ENCODE measurements at regions not wholly inside any gene's neighbourhood (a gene's known extent, or its start where the extent isn't known, plus 50 kb on each side); places are given as distances from the start of the nearest gene placed in this dataset.

GRCh38 chr1:213388199-213388598 lies 337.2 kb downstream of the RPS6KC1 start:
- H3K27me3 Mint-ChIP-seq = peaks cover 4% of the 10 kb centered on the region
- no peaks in the 10 kb centered on the region for H3K4me1 Mint-ChIP-seq
- DNase-seq = no peak
- H3K4me3 Mint-ChIP-seq = no peak overlapping the region
- H3K36me3 Mint-ChIP-seq = no peaks in the 10 kb centered on the region
- H3K27ac Mint-ChIP-seq = no peak overlapping the region
- no peaks in the 10 kb centered on the region for H3K9me3 Mint-ChIP-seq

GRCh38 chr1:213389061-213389581 lies 338.1 kb downstream of the RPS6KC1 start:
- Mint-ChIP-seq H3K27ac (no peak overlapping the region), H3K4me1 (no peaks in the 10 kb centered on the region), H3K9me3 (no peaks in the 10 kb centered on the region), H3K4me3 (no peak overlapping the region), H3K36me3 (no peaks in the 10 kb centered on the region), H3K27me3 (peaks cover 4% of the 10 kb centered on the region)
- DNase-seq = no peak

- Mint-ChIP-seq H3K27me3 (peaks cover 4% of the 10 kb centered on the region), H3K27ac (no peak overlapping the region), H3K4me3 (no peak overlapping the region), H3K36me3 (no peaks in the 10 kb centered on the region), H3K4me1 (no peaks in the 10 kb centered on the region), H3K9me3 (no peaks in the 10 kb centered on the region)
- no peak for DNase-seq
Measured at GRCh38 chr1:213391445-213391844, 340.4 kb downstream of the RPS6KC1 start.

- Mint-ChIP-seq H3K36me3 (no peaks in the 10 kb centered on the region), H3K4me3 (no peak overlapping the region), H3K9me3 (no peaks in the 10 kb centered on the region), H3K27ac (no peak overlapping the region), H3K4me1 (no peaks in the 10 kb centered on the region), H3K27me3 (no peaks in the 10 kb centered on the region)
- no peak for DNase-seq
Measured at GRCh38 chr1:213393860-213394259, 342.8 kb downstream of the RPS6KC1 start.

- H3K4me1 Mint-ChIP-seq = no peaks in the 10 kb centered on the region
- H3K9me3 Mint-ChIP-seq = no peaks in the 10 kb centered on the region
- H3K27ac Mint-ChIP-seq = no peak overlapping the region
Measured at GRCh38 chr1:213394837-213395236, 343.8 kb downstream of the RPS6KC1 start.

GRCh38 chr1:213397638-213398037 lies 346.6 kb downstream of the RPS6KC1 start:
- Mint-ChIP-seq H3K36me3 (no peaks in the 10 kb centered on the region), H3K9me3 (no peaks in the 10 kb centered on the region), H3K4me3 (no peak overlapping the region), H3K4me1 (no peaks in the 10 kb centered on the region), H3K27ac (no peak overlapping the region), H3K27me3 (no peaks in the 10 kb centered on the region)
- DNase-seq = no peak

More at GRCh38 chr1:213394837-213395236, 343.8 kb downstream of the RPS6KC1 start:
- no peak overlapping the region for H3K4me3 Mint-ChIP-seq
- H3K27me3 Mint-ChIP-seq = no peaks in the 10 kb centered on the region
- H3K36me3 Mint-ChIP-seq = no peaks in the 10 kb centered on the region
- no peak for DNase-seq

- Mint-ChIP-seq H3K27ac (no peak overlapping the region), H3K4me1 (no peaks in the 10 kb centered on the region), H3K4me3 (no peak overlapping the region), H3K9me3 (no peaks in the 10 kb centered on the region), H3K36me3 (no peaks in the 10 kb centered on the region), H3K27me3 (no peaks in the 10 kb centered on the region)
- DNase-seq = no peak
Measured at GRCh38 chr1:213399695-213400094, 348.7 kb downstream of the RPS6KC1 start.

GRCh38 chr1:213409208-213409631 lies 358.2 kb downstream of the RPS6KC1 start:
- H3K4me1 Mint-ChIP-seq = no peaks in the 10 kb centered on the region
- no peaks in the 10 kb centered on the region for H3K36me3 Mint-ChIP-seq
- no peak for DNase-seq
- no peaks in the 10 kb centered on the region for H3K27me3 Mint-ChIP-seq
- H3K9me3 Mint-ChIP-seq = no peaks in the 10 kb centered on the region
- no peak overlapping the region for H3K27ac Mint-ChIP-seq
- H3K4me3 Mint-ChIP-seq = no peak overlapping the region

- no peaks in the 10 kb centered on the region for H3K27me3 Mint-ChIP-seq
- no peaks in the 10 kb centered on the region for H3K36me3 Mint-ChIP-seq
- H3K9me3 Mint-ChIP-seq = no peaks in the 10 kb centered on the region
- H3K27ac Mint-ChIP-seq = no peak overlapping the region
- no peaks in the 10 kb centered on the region for H3K4me1 Mint-ChIP-seq
- DNase-seq = no peak
- H3K4me3 Mint-ChIP-seq = no peak overlapping the region
Measured at GRCh38 chr1:213409971-213410370, 358.9 kb downstream of the RPS6KC1 start.

- Mint-ChIP-seq H3K9me3 (no peaks in the 10 kb centered on the region), H3K36me3 (no peaks in the 10 kb centered on the region), H3K4me1 (no peaks in the 10 kb centered on the region), H3K4me3 (no peak overlapping the region), H3K27me3 (no peaks in the 10 kb centered on the region), H3K27ac (no peak overlapping the region)
- no peak for DNase-seq
Measured at GRCh38 chr1:213414346-213414745, 363.3 kb downstream of the RPS6KC1 start.

- Mint-ChIP-seq H3K9me3 (no peaks in the 10 kb centered on the region), H3K27me3 (no peaks in the 10 kb centered on the region), H3K27ac (no peak overlapping the region), H3K4me1 (no peaks in the 10 kb centered on the region), H3K4me3 (no peak overlapping the region), H3K36me3 (no peaks in the 10 kb centered on the region)
- DNase-seq = no peak
Measured at GRCh38 chr1:213414911-213415310, 363.9 kb downstream of the RPS6KC1 start.

- Mint-ChIP-seq H3K36me3 (no peaks in the 10 kb centered on the region), H3K27me3 (no peaks in the 10 kb centered on the region)
Measured at GRCh38 chr1:213415691-213416380, 364.8 kb downstream of the RPS6KC1 start.

GRCh38 chr1:213416461-213417224 lies 365.6 kb downstream of the RPS6KC1 start:
- Mint-ChIP-seq H3K4me3 (no peak overlapping the region), H3K27ac (no peak overlapping the region), H3K4me1 (no peaks in the 10 kb centered on the region), H3K36me3 (no peaks in the 10 kb centered on the region), H3K9me3 (no peaks in the 10 kb centered on the region), H3K27me3 (no peaks in the 10 kb centered on the region)
- DNase-seq = no peak

More at GRCh38 chr1:213415691-213416380, 364.8 kb downstream of the RPS6KC1 start:
- no peak for DNase-seq
- Mint-ChIP-seq H3K4me3 (no peak overlapping the region), H3K4me1 (no peaks in the 10 kb centered on the region), H3K27ac (no peak overlapping the region), H3K9me3 (no peaks in the 10 kb centered on the region)

GRCh38 chr1:213417225-213417820 lies 366.3 kb downstream of the RPS6KC1 start:
- no peaks in the 10 kb centered on the region for H3K27me3 Mint-ChIP-seq
- H3K4me3 Mint-ChIP-seq = no peak overlapping the region
- H3K9me3 Mint-ChIP-seq = no peaks in the 10 kb centered on the region
- no peaks in the 10 kb centered on the region for H3K4me1 Mint-ChIP-seq
- no peak for DNase-seq
- H3K27ac Mint-ChIP-seq = no peak overlapping the region
- no peaks in the 10 kb centered on the region for H3K36me3 Mint-ChIP-seq

- Mint-ChIP-seq H3K4me1 (no peaks in the 10 kb centered on the region), H3K27ac (no peak overlapping the region)
- DNase-seq = no peak
Measured at GRCh38 chr1:213417846-213418245, 366.8 kb downstream of the RPS6KC1 start.

More at GRCh38 chr1:213417846-213418245, 366.8 kb downstream of the RPS6KC1 start:
- no peak overlapping the region for H3K4me3 Mint-ChIP-seq
- H3K9me3 Mint-ChIP-seq = no peaks in the 10 kb centered on the region
- no peaks in the 10 kb centered on the region for H3K36me3 Mint-ChIP-seq
- no peaks in the 10 kb centered on the region for H3K27me3 Mint-ChIP-seq

All from activated naive CD8-positive, alpha-beta T cell treated with anti-CD3 and anti-CD28 coated beads for 36 hours (primary cell).